HG02759 (cell line): ENCODE measurements at regions not wholly inside any gene's neighbourhood (a gene's known extent, or its start where the extent isn't known, plus 50 kb on each side); places are given as distances from the start of the nearest gene placed in this dataset.

ENCODE experiments used
- ATAC-seq: cut with Tn5 transposase; IDR thresholded peaks from one replicate; pipeline ENCODE4 v1.9.1; 2021; ENCODE audit warnings: mild to moderate bottlenecking, moderate library complexity; ENCODE audit not compliant: unreplicated experiment

- no peak for ATAC-seq
Measured at GRCh38 chr2:42849311-42849710, 56.9 kb upstream of the HAAO start.

DNA sequence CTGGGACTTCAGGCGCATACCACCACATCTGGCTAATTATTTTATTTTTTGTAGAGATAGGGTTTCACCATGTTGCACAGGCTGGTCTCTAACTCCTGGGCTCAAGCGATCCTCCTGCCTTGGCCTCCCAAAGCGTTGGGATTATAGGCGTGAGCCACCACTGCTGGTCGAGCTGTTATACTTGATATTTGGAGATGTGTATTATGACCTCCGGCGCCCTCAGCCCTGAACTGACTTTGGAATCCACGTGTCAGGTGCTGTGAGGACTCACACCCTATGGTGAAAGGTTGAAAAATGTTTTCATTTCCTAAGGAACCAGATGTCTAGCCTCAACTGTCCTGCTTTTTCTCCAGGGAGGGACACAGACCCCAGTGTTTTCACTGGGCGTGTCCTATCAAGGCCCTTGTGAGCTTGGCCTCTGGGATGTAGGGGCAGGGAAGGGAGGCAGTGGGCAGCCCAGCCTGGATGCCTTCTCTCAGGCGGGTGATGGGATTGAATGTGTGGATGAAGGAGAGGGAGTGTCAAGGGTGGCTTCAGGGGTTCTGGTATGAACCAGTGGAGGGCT lies 56.4 kb upstream of the HAAO start:
- ATAC-seq: no peak

DNA sequence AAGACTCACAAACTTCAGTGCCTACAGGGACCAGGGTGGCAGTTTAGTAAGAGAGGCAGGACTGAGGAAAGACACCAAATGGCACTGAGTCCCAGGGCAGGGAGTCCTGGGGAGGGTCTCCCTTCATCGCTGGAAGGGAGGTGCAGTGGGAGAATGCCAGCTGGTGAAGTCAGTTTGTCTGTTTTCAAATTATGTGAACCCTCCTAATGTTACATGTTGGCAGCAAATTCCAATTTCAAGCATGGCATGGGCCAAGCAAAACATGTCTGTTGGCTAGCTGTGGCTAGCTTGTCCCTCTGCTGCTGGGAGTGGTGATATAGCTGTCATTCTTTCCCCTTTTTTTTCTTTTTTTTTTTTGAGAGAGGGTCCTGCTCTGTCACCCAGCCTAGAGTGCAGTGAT lies 55.9 kb upstream of the HAAO start:
- no peak for ATAC-seq

DNA sequence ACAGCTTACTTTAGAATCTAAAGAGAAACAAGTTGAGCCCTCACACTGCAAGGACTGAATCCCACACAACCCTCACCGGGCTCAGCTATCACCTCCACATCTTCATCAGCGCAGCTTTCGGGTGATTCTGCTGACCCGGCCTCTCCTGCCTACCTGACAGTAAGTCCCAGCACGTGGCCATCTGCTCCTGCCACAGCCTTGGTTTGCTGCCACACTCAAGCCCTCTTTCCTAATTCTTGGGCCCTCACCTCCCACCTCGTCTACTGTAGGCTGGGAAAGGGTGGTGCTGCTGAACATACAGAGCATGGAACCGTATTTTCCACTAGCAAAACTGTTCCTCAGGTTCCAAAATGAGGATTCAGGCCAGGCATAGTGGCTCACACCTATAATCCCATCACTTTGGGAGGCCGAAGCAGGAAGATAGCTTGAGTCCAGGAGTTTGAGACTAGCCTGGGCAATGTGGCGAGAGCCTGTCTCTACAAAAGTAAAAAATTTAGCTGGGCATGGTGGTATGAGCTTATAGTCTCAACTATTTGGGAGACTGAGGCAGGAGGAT lies 55.3 kb upstream of the HAAO start:
- ATAC-seq: no peak

DNA sequence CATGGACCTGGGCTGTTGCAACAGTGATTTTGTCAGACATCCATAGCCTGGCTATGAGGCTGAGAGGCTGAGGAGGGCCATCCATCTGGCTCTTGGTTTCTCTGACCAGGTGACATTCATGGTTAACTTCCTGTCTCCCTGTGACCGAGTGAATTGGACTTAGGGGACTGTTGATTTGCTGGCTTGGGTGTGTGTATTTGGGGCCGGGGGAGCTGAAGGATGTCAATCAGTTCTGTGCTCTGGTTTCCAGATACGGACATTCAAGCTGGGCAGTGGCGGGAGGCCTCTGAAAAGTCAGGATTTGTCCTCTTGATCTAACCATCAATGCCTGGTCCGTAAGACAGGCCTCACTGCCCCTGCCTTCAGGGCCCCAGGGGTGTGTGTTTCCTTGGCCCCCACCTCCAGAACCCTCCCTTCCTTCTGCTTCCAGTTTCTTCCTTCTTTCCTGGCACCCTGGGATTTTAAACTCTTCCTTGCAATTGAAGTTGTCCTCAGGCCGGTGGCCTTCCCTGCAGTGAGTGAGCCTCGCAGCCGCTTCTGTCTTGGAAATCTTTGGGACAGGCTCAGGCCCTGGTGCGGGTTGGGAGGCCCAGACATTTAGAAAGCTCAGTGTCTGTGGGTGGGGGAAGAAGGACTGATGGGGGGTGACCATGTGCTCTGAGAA lies 54.7 kb upstream of the HAAO start:
- ATAC-seq: no peak

- no peak for ATAC-seq
Measured at GRCh38 chr2:42846026-42846425, 53.6 kb upstream of the HAAO start.

DNA sequence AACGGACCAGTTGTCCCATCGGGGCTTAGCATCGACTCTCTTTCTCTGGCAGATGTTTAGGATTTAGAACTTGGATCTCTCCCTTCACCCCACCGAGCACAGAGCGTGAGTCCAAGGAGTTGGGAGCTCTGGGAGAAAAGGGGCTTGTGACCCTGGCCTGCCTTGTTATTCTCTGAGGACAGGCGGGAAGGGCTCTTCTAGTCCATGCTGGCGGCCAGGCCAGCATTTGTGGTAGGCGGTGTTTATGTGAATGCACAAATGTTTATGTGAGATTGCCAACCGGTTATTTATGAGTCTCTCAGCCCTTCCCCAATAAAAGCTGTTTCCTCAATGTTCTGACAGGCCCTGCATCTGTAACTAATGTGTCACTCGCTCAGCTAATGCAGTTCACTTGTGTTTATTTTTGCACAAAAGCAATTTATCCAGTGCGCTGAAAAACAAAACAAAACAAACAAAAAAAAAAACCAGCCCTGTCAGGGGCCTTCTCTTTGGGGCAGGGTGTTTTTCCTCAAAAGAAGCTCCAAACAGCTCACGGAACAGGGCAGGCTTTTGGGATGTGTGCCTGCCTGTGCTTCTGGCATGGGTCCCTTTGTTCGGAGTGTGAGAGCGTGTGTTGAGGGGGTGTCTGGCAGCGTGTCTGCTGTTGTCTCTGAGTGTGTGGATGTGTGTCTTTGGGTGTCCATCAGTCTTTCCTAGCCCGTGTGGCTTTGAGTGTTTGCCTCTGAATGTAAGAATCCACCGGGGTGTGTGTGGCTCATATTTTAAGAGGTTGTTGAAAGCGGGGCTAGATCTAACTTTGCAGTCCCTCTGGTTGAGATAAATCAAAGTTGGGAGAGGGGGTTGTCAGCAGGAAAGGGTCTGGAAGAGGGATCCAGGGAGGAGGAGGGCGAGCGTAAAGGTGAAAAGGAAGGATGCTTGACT lies 52.8 kb upstream of the HAAO start:
- no peak for ATAC-seq

GRCh38 chr2:42844366-42844765 lies 52.0 kb upstream of the HAAO start:
- ATAC-seq: no peak

DNA sequence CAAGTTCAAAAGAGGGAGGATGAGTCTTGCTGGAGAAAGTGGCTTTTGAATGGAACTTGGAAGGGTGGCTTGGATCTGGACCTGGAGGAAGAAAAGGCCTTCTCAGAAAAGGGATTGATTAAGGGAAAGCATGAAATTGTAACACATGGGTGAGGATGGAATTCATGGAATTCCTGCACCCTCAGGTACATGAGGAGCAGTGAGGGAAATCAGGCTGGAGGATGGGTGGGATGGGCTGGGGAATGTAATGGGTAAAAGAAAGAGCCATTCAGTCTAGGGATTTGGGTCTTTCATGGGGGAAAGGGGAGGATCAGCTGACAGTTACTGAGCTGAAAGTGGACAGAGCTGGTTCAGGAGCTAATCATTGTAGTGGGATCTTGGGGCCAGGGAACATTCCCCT lies 51.2 kb upstream of the HAAO start:
- no peak for ATAC-seq

- no peak for ATAC-seq
Measured at GRCh38 chr2:42843131-42843530, 50.7 kb upstream of the HAAO start.

- no peak for ATAC-seq
Measured at GRCh38 chr2:42842466-42842865, 50.1 kb upstream of the HAAO start.
